WERI-Rb-1 (cell line): ENCODE measurements at regions not wholly inside any gene's neighbourhood (a gene's known extent, or its start where the extent isn't known, plus 50 kb on each side); places are given as distances from the start of the nearest gene placed in this dataset.
A peak's percentile ranks its signal among the peaks of the same experiment; 100 is the strongest.

Source experiments
- DNase-seq: peaks from one replicate; pipeline ENCODE4 v3.0.0-alpha.2; 2020
- H3K27ac ChIP-seq: fragments of 250-450 bp; sonication (Bioruptor Pico); 2 replicates; pipeline ENCODE4 v1.5.1; 2020; ENCODE audit warnings: mild to moderate bottlenecking, moderate library complexity
- H3K27me3 ChIP-seq: fragments of 250-450 bp; sonication (Bioruptor Pico); 2 replicates; pipeline ENCODE4 v1.5.1; 2021; ENCODE audit warnings: mild to moderate bottlenecking, low read depth, moderate library complexity; ENCODE audit not compliant: insufficient read depth, severe bottlenecking
- H3K36me3 ChIP-seq: fragments of 250-450 bp; sonication (Bioruptor Pico); 2 replicates; pipeline ENCODE4 v1.5.1; 2020; ENCODE audit warnings: mild to moderate bottlenecking, moderate library complexity
- H3K4me3 ChIP-seq: 2 replicates; pipeline ENCODE4 v1.5.1; 2011; ENCODE audit warnings: low read depth, mild to moderate bottlenecking, control low read depth, low read length
- H3K9me3 ChIP-seq: fragments of 250-450 bp; sonication (Bioruptor Pico); 2 replicates; pipeline ENCODE4 v1.5.1; 2021; ENCODE audit warnings: mild to moderate bottlenecking, moderate library complexity; ENCODE audit not compliant: severe bottlenecking
- TF ChIP-seq, protein P1 (sequence below): IDR thresholded peaks from 2 replicates; pipeline ENCODE4 v1.5.1; 2011; ENCODE audit warnings: low read depth, mild to moderate bottlenecking, control low read depth, inconsistent platforms, low read length

DNA sequence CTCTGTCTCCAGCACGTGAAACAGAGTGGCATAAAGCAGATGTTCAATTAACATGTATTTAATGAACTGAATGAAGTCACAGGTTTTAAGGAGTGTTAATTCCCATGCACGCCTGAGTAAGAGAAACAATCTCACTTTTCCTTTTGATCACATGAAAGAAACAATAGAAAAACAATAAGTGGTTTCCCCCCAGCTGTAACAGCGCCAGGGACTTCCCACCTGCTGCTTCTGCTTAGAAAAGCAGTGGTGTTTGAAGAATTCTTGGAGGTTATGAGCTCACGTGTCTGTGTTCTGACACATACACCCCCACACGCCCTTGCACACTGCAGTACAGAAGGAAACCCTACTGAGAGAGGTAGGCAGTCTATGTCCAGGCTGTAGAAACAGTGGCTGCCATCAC is 51.3 kb upstream of the FRMD4A start:
- no peak overlapping the region for H3K4me3 ChIP-seq
- no peaks in the 10 kb centered on the region for H3K9me3 ChIP-seq
- H3K27me3 ChIP-seq, result no peaks in the 10 kb centered on the region
- no peak for DNase-seq
- H3K27ac ChIP-seq, result no peak overlapping the region
- no peaks in the 10 kb centered on the region for H3K36me3 ChIP-seq
- TF ChIP-seq, protein P1, sequence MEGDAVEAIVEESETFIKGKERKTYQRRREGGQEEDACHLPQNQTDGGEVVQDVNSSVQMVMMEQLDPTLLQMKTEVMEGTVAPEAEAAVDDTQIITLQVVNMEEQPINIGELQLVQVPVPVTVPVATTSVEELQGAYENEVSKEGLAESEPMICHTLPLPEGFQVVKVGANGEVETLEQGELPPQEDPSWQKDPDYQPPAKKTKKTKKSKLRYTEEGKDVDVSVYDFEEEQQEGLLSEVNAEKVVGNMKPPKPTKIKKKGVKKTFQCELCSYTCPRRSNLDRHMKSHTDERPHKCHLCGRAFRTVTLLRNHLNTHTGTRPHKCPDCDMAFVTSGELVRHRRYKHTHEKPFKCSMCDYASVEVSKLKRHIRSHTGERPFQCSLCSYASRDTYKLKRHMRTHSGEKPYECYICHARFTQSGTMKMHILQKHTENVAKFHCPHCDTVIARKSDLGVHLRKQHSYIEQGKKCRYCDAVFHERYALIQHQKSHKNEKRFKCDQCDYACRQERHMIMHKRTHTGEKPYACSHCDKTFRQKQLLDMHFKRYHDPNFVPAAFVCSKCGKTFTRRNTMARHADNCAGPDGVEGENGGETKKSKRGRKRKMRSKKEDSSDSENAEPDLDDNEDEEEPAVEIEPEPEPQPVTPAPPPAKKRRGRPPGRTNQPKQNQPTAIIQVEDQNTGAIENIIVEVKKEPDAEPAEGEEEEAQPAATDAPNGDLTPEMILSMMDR, result no peak

DNA sequence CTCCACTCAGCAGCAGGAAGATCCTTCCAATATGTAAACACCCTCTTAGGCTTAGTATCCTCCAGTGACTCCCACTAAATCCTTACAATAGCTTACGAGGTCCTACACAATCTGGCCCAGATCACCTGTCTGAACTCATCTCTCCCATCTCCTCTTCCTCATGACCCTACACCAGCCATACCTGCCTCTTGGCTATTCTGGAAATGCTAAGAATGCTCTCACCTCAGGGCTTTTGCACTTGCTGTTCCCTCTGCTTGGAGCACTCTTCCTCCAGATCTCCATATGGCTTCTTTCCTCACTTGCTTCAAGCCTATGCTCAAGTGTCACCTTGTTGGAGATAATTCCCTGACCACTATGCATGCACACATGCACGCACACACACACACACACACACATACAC is 50.8 kb upstream of the FRMD4A start:
- TF ChIP-seq, protein P1, result no peak
- Histone ChIP-seq H3K9me3 (no peaks in the 10 kb centered on the region), H3K27me3 (no peaks in the 10 kb centered on the region), H3K27ac (no peak overlapping the region), H3K4me3 (no peak overlapping the region), H3K36me3 (no peaks in the 10 kb centered on the region)
- peak; percentile 10 for DNase-seq

DNA sequence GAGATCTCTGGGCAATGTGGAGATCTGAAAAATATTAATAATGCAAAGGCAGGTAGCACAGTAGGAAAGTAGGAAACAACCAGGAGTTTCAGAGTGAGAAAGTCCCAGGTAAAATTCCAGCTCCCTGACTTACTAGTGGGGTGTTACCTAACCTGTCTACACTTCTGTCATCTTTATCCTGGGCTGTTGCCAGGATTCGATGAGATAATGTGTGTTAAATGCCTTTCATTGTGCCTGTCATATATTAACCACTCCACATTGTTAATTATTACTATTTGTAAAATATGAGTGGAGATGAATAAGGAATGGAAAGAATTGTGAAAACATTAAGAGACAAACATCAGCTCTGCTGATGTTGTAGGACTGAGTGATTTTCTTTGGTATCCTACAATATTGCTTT is 50.0 kb upstream of the FRMD4A start:
- no peaks in the 10 kb centered on the region for H3K36me3 ChIP-seq
- H3K27me3 ChIP-seq, result no peaks in the 10 kb centered on the region
- no peak overlapping the region for H3K4me3 ChIP-seq
- TF ChIP-seq, protein P1, result no peak
- no peaks in the 10 kb centered on the region for H3K9me3 ChIP-seq
- no peak overlapping the region for H3K27ac ChIP-seq
- no peak for DNase-seq
